ENCODE measurements at regions not wholly inside any gene's neighbourhood (a gene's known extent, or its start where the extent isn't known, plus 50 kb on each side); places are given as distances from the start of the nearest gene placed in this dataset.
A peak's percentile ranks its signal among the peaks of the same experiment; 100 is the strongest.

GRCh38 chr15:98421419-98422129 is 226.8 kb upstream of the IGF1R start:
- peak overlapping the region in 1 of 4 donors; percentile 9 for H3K27ac ChIP-seq
- TF ChIP-seq POLR2A (IDR thresholded peaks at IDR 0.05) (no peak), CTCF (IDR thresholded peaks at IDR 0.05) (peak in 2 of 4 experiments; percentile 99)
- peak overlapping the region in 1 of 2 donors; percentile 34 for H3K4me3 ChIP-seq
- H3K9me3 ChIP-seq = no peaks in the 10 kb centered on the region
- H3K27me3 ChIP-seq = peaks cover 24% of the 10 kb centered on the region
- ATAC-seq = peak; percentile 83
- no peaks in the 10 kb centered on the region for H3K36me3 ChIP-seq
- WGBS, 2 donors (ENCODE audit: low coverage in 1 of 2) = 0% methylated on average over 7 of the region's 62 CpGs; no CpG with 5 or more reads in 1 of the 2 donors
- H3K4me1 ChIP-seq = peaks cover 0 to 50% (median 7%) of the 10 kb centered on the region in 3 donors

GRCh38 chr15:98422130-98422478 is 226.2 kb upstream of the IGF1R start:
- Histone ChIP-seq H3K9me3 (no peaks in the 10 kb centered on the region), H3K4me3 (no peak overlapping the region), H3K27ac (no peak overlapping the region), H3K4me1 (peaks cover 0 to 46% (median 7%) of the 10 kb centered on the region in 3 donors), H3K36me3 (no peaks in the 10 kb centered on the region), H3K27me3 (peaks cover 24% of the 10 kb centered on the region)
- TF ChIP-seq CTCF (IDR thresholded peaks at IDR 0.05) (no peak), EP300 (IDR thresholded peaks at IDR 0.05) (no peak), POLR2A (IDR thresholded peaks at IDR 0.05) (no peak), POLR2AphosphoS5 (IDR thresholded peaks at IDR 0.05) (no peak)
- ATAC-seq = no peak
- 0% methylated on average over 2 of the region's 13 CpGs; no CpG with 5 or more reads in 1 of the 2 donors for WGBS, 2 donors (ENCODE audit: low coverage in 1 of 2)

GRCh38 chr15:98425173-98425572 is 223.2 kb upstream of the IGF1R start:
- H3K9me3 ChIP-seq = no peaks in the 10 kb centered on the region
- H3K4me1 ChIP-seq = peaks cover 0 to 37% (median 7%) of the 10 kb centered on the region in 3 donors
- no peak for ATAC-seq
- H3K27ac ChIP-seq = no peak overlapping the region
- no peak for TF ChIP-seq CTCF (IDR thresholded peaks at IDR 0.05)
- TF ChIP-seq POLR2AphosphoS5 (IDR thresholded peaks at IDR 0.05) = no peak
- TF ChIP-seq EP300 (IDR thresholded peaks at IDR 0.05) = no peak
- no peak for TF ChIP-seq POLR2A (IDR thresholded peaks at IDR 0.05)
- WGBS, 2 donors (ENCODE audit: low coverage in 1 of 2) = 72 to 81% methylated on average over 9 to 11 of the region's 11 CpGs
- no peak overlapping the region for H3K4me3 ChIP-seq
- H3K27me3 ChIP-seq = peaks cover 24% of the 10 kb centered on the region
- no peaks in the 10 kb centered on the region for H3K36me3 ChIP-seq

- no peak for ATAC-seq
- Histone ChIP-seq H3K4me1 (peaks cover 0 to 21% (median 0%) of the 10 kb centered on the region in 3 donors), H3K9me3 (no peaks in the 10 kb centered on the region), H3K36me3 (no peaks in the 10 kb centered on the region), H3K27ac (no peak overlapping the region), H3K27me3 (peaks cover 5% of the 10 kb centered on the region), H3K4me3 (no peak overlapping the region)
- WGBS, 2 donors (ENCODE audit: low coverage in 1 of 2) = 7 to 17% methylated on average over 3 to 5 of the region's 8 CpGs
- TF ChIP-seq EP300 (IDR thresholded peaks at IDR 0.05) = no peak
- TF ChIP-seq CTCF (IDR thresholded peaks at IDR 0.05) = no peak
- TF ChIP-seq POLR2A (IDR thresholded peaks at IDR 0.05) = no peak
- TF ChIP-seq POLR2AphosphoS5 (IDR thresholded peaks at IDR 0.05) = no peak
These were observed 221.0 kb upstream of the IGF1R start for GRCh38 chr15:98427321-98427720.

Measured in gastroesophageal sphincter (tissue), 4 donors.